ENCODE measurements at regions not wholly inside any gene's neighbourhood (a gene's known extent, or its start where the extent isn't known, plus 50 kb on each side); places are given as distances from the start of the nearest gene placed in this dataset.

GRCh38 chr7:41421056-41421455, 281.8 kb downstream of the INHBA start:
- no peak for DNase-seq (ENCODE audit: low spot score)
- WGBS: 95% methylated on average over 3 of the region's 3 CpGs
- H3K27ac ChIP-seq: no peak overlapping the region
- H3K36me3 ChIP-seq: no peaks in the 10 kb centered on the region
- TF ChIP-seq POLR2AphosphoS5 (IDR thresholded peaks at IDR 0.05) (no peak), POLR2A (IDR thresholded peaks at IDR 0.05) (no peak), CTCF (IDR thresholded peaks at IDR 0.05) (no peak)
- no peaks in the 10 kb centered on the region for H3K9me3 ChIP-seq
- no peaks in the 10 kb centered on the region for H3K4me1 ChIP-seq (replicated peaks)
- intact Hi-C loops (cut with DNase I): no loop called here
- no peaks in the 10 kb centered on the region for H3K27me3 ChIP-seq (replicated peaks; ENCODE audit: insufficient read depth)
- no peak overlapping the region for H3K4me3 ChIP-seq

GRCh38 chr7:41420421-41420820, 282.5 kb downstream of the INHBA start:
- intact Hi-C loops (cut with DNase I): no loop called here
- H3K27me3 ChIP-seq (replicated peaks; ENCODE audit: insufficient read depth): no peaks in the 10 kb centered on the region
- no peak overlapping the region for H3K4me3 ChIP-seq
- no peaks in the 10 kb centered on the region for H3K4me1 ChIP-seq (replicated peaks)
- WGBS: 94% methylated on average over 3 of the region's 3 CpGs
- no peaks in the 10 kb centered on the region for H3K36me3 ChIP-seq
- no peaks in the 10 kb centered on the region for H3K9me3 ChIP-seq
- no peak overlapping the region for H3K27ac ChIP-seq
- TF ChIP-seq POLR2AphosphoS5 (IDR thresholded peaks at IDR 0.05) (no peak), POLR2A (IDR thresholded peaks at IDR 0.05) (no peak), CTCF (IDR thresholded peaks at IDR 0.05) (no peak)
- DNase-seq (ENCODE audit: low spot score): no peak

GRCh38 chr7:41418337-41418736, 284.6 kb downstream of the INHBA start:
- Histone ChIP-seq H3K27ac (no peak overlapping the region), H3K9me3 (no peaks in the 10 kb centered on the region), H3K4me3 (no peak overlapping the region), H3K36me3 (no peaks in the 10 kb centered on the region), H3K4me1 (replicated peaks) (no peaks in the 10 kb centered on the region), H3K27me3 (replicated peaks; ENCODE audit: insufficient read depth) (no peaks in the 10 kb centered on the region)
- TF ChIP-seq POLR2AphosphoS5 (IDR thresholded peaks at IDR 0.05) (no peak), POLR2A (IDR thresholded peaks at IDR 0.05) (no peak), CTCF (IDR thresholded peaks at IDR 0.05) (no peak)
- DNase-seq (ENCODE audit: low spot score): no peak
- intact Hi-C loops (cut with DNase I): no loop called here
- WGBS: 67% methylated on average over 3 of the region's 3 CpGs

GRCh38 chr7:41416208-41416595, 286.7 kb downstream of the INHBA start:
- 58% methylated on average over 3 of the region's 3 CpGs for WGBS
- DNase-seq (ENCODE audit: low spot score): no peak
- Histone ChIP-seq H3K27me3 (replicated peaks; ENCODE audit: insufficient read depth) (no peaks in the 10 kb centered on the region), H3K4me1 (replicated peaks) (no peaks in the 10 kb centered on the region), H3K36me3 (no peaks in the 10 kb centered on the region), H3K9me3 (no peaks in the 10 kb centered on the region), H3K4me3 (no peak overlapping the region), H3K27ac (no peak overlapping the region)
- TF ChIP-seq POLR2A (IDR thresholded peaks at IDR 0.05) (no peak), CTCF (IDR thresholded peaks at IDR 0.05) (no peak), POLR2AphosphoS5 (IDR thresholded peaks at IDR 0.05) (no peak)
- intact Hi-C loops (cut with DNase I): no loop called here

- intact Hi-C loops (cut with DNase I): no loop called here
- WGBS: 83% methylated on average over 5 of the region's 5 CpGs
- DNase-seq (ENCODE audit: low spot score): no peak
- TF ChIP-seq CTCF (IDR thresholded peaks at IDR 0.05) (no peak), POLR2A (IDR thresholded peaks at IDR 0.05) (no peak), POLR2AphosphoS5 (IDR thresholded peaks at IDR 0.05) (no peak)
- Histone ChIP-seq H3K27ac (no peak overlapping the region), H3K27me3 (replicated peaks; ENCODE audit: insufficient read depth) (no peaks in the 10 kb centered on the region), H3K9me3 (no peaks in the 10 kb centered on the region), H3K4me3 (no peak overlapping the region), H3K36me3 (no peaks in the 10 kb centered on the region), H3K4me1 (replicated peaks) (no peaks in the 10 kb centered on the region)
These were observed 287.3 kb downstream of the INHBA start for GRCh38 chr7:41415471-41416207.
